A549 (cell line): ENCODE measurements at regions not wholly inside any gene's neighbourhood (a gene's known extent, or its start where the extent isn't known, plus 50 kb on each side); places are given as distances from the start of the nearest gene placed in this dataset.

Experiments used
- ATAC-seq, 2 experiments: fragments of 200-7000 bp in 1 of 2; fragments of >200 bp in 1 of 2; cut with Nextera tagmentation in 1 of 2; cut with Tn5 transposase in 1 of 2; 3 replicates each; pipeline versions ENCODE4 v1.8.0 to v1.9.1; 2018 to 2020; ENCODE audit warnings: mild to moderate bottlenecking in 1 of 2, moderate library complexity in 1 of 2
- CTCF ChIA-PET: fragments of 300-600 bp; sonication (Branson Sonifier 250); formaldehyde crosslinking; extraction: SDS; loops from one replicate; lab custom pipeline; 2021; ENCODE audit warnings: antibody characterized with exemption, inconsistent platforms; lab: Yijun Ruan, JAX
- POLR2A ChIA-PET: fragments of 350-600 bp; formaldehyde crosslinking; extraction: SDS; loops from one replicate; lab custom pipeline; 2021; ENCODE audit warnings: antibody characterized with exemption, inconsistent platforms; lab: Yijun Ruan, JAX
- DNase-seq, 2 experiments: peaks; one replicate each; pipeline versions ENCODE4 v3.0.0 to v3.0.0-alpha.2; 2011 to 2016; ENCODE audit warnings: low read depth in 1 of 2, low spot score in 1 of 2
- FAIRE-seq: peaks from 2 replicates; lab custom pipeline; 2011; peaks lifted over from hg19 to GRCh38; lab: Jason Lieb, UNC
- H3K27ac ChIP-seq, 2 experiments: fragments of >200 bp; sonication (Bioruptor Twin); formaldehyde crosslinking; 3 replicates each; pipeline ENCODE4 v1.5.1; 2016 to 2017
- H3K4me1 ChIP-seq: fragments of >200 bp; sonication (Bioruptor Twin); formaldehyde crosslinking; 3 replicates; pipeline ENCODE4 v1.6.1; 2016
- H3K4me2 ChIP-seq: fragments of >200 bp; sonication (Bioruptor Twin); formaldehyde crosslinking; 3 replicates; pipeline ENCODE4 v1.6.1; 2016
- H3K4me3 ChIP-seq: fragments of >200 bp; sonication (Bioruptor Twin); formaldehyde crosslinking; 3 replicates; pipeline ENCODE4 v1.5.1; 2016
- H3K9me3 ChIP-seq: fragments of >200 bp; sonication (Bioruptor Twin); formaldehyde crosslinking; 3 replicates; pipeline ENCODE4 v1.6.1; 2016
- CBX2 ChIP-seq: fragments of 200-600 bp; sonication (generic); IDR thresholded peaks from 2 replicates; pipeline ENCODE4 v1.6.1; 2016; ENCODE audit warnings: low read depth, mild to moderate bottlenecking, borderline replicate concordance
- CBX8 ChIP-seq: fragments of 200-600 bp; sonication (generic); IDR thresholded peaks from 2 replicates; pipeline ENCODE4 v1.6.1; 2016
- CHD2 ChIP-seq: fragments of 150-350 bp; IDR thresholded peaks from 2 replicates; pipeline ENCODE4 v1.6.1; 2014; ENCODE audit warnings: low read length; ENCODE audit not compliant: partially characterized antibody
- CHD4 ChIP-seq: fragments of 200-600 bp; sonication (generic); IDR thresholded peaks from 2 replicates; pipeline ENCODE4 v1.6.1; 2016; ENCODE audit warnings: antibody characterized with exemption, mild to moderate bottlenecking, borderline replicate concordance
- EHMT2 ChIP-seq: fragments of 200-600 bp; sonication (generic); IDR thresholded peaks from 2 replicates; pipeline ENCODE4 v1.6.1; 2016; ENCODE audit warnings: antibody characterized with exemption, low read depth, mild to moderate bottlenecking, moderate library complexity
- FOSB ChIP-seq: fragments of 250-450 bp; sonication (Bioruptor Pico); IDR thresholded peaks from 2 replicates; pipeline ENCODE4 v1.5.0; 2020; ENCODE audit warnings: mild to moderate bottlenecking, moderate library complexity
- GATA3 ChIP-seq: IDR thresholded peaks from 2 replicates; pipeline ENCODE4 v1.6.1; 2012; ENCODE audit warnings: borderline replicate concordance
- HDAC2 ChIP-seq: fragments of 200-600 bp; sonication (generic); IDR thresholded peaks from 2 replicates; pipeline ENCODE4 v1.6.1; 2016
- HEYL ChIP-seq: fragments of 250-450 bp; sonication (Bioruptor Pico); IDR thresholded peaks from 2 replicates; pipeline ENCODE4 v1.8.0; 2021; ENCODE audit warnings: mild to moderate bottlenecking, moderate library complexity
- JUN ChIP-seq, 2 experiments: fragments of >200 bp; sonication (Bioruptor Twin); formaldehyde crosslinking; IDR thresholded peaks; 2 replicates in 1 of 2; 3 replicates in 1 of 2; pipeline ENCODE4 v1.6.1; 2016 to 2017
- NFE2L2 ChIP-seq: fragments of 150-350 bp; conservative IDR thresholded peaks from 2 replicates; pipeline ENCODE4 v1.6.1; 2014; ENCODE audit warnings: low read length
- NPAS2 ChIP-seq: fragments of 250-450 bp; sonication (Bioruptor Pico); IDR thresholded peaks from 2 replicates; pipeline ENCODE4 v1.8.0; 2022; ENCODE audit warnings: mild to moderate bottlenecking, moderate library complexity, borderline replicate concordance
- SMC3 ChIP-seq: fragments of >200 bp; sonication (Bioruptor Twin); formaldehyde crosslinking; IDR thresholded peaks from 3 replicates; pipeline ENCODE4 v1.6.1; 2018; ENCODE audit warnings: inconsistent platforms
- TFCP2L1 ChIP-seq: fragments of 250-450 bp; sonication (Bioruptor Pico); IDR thresholded peaks from 2 replicates; pipeline ENCODE4 v1.5.0; 2021; ENCODE audit warnings: mild to moderate bottlenecking
- ZFP36 ChIP-seq: fragments of 450-650 bp; IDR thresholded peaks from 2 replicates; pipeline ENCODE4 v1.6.1; 2014; ENCODE audit warnings: borderline replicate concordance; ENCODE audit not compliant: partially characterized antibody
- WGBS: methylation state at CpG from one replicate; pipeline ENCODE4 v1.1.6; 2017; ENCODE audit errors: missing lambda C conversion rate; 5-methylcytosine and 5-hydroxymethylcytosine counted together
- TF ChIP-seq, protein P1 (sequence below): fragments of 250-450 bp; sonication (Bioruptor Pico); IDR thresholded peaks from 2 replicates; pipeline ENCODE4 v1.5.0; 2020; ENCODE audit warnings: low read depth, mild to moderate bottlenecking, moderate library complexity
- TF ChIP-seq, protein P2 (sequence below): fragments of >200 bp; sonication (Bioruptor Twin); formaldehyde crosslinking; IDR thresholded peaks from 3 replicates; pipeline ENCODE4 v1.6.1; 2016
- TF ChIP-seq, protein P3 (sequence below): IDR thresholded peaks from 2 replicates; pipeline ENCODE4 v1.6.1; 2012
- TF ChIP-seq, protein P4 (sequence below): fragments of 200-600 bp; sonication (generic); IDR thresholded peaks from 2 replicates; pipeline ENCODE4 v1.6.1; 2016; ENCODE audit warnings: antibody characterized with exemption, mild to moderate bottlenecking, moderate library complexity

DNA sequence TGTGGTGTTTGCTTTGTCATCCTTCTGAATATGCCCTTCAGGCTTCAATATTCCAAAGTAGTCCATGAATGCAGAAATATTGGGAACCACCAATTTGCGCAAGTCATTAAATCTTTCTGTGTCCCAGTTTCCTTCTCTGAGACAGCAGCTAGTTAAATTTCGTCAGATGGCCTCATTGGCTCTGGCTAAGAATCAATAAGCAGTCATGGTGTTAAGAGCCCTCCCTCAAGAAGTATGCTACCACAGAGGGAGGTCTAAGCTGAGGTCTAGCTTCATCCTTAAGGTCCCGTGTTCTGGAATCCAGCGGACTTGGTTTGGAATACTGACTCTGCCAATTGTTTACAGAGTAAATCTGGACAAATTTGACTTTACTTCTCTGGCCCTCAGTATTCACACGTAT is 59.1 kb upstream of the C5orf58 start:
- TF ChIP-seq SMC3 (no peak), NFE2L2 (peak; percentile 26; the same call in 1 of the 2 replicates), NPAS2 (CRISPR knock-in tag) (no peak), GATA3 (no peak), CHD4 (no peak), CBX2 (no peak)
- ChIA-PET CTCF (interaction anchor here (0.9 to 30.2 kb wide), 5 partner anchors 11 to 193 kb away, joined by 3 to 691 read pairs (median 4); partner anchors contain the start of genes FOXI1 and INSYN2B), POLR2A (no interaction called here)
- FAIRE-seq (no peak), ATAC-seq (no peak), DNase-seq (no peak)
- H3K4me3 ChIP-seq: no peak overlapping the region
- peak overlapping the region in 1 of 2 experiments; percentile 52; a peak in 3 of 6 replicates for H3K27ac ChIP-seq
- WGBS: 68% methylated on average over 5 of the region's 5 CpGs
- no peak overlapping the region for H3K4me2 ChIP-seq
- H3K4me1 ChIP-seq: peaks cover 12% of the 10 kb centered on the region
- no peaks in the 10 kb centered on the region for H3K9me3 ChIP-seq

DNA sequence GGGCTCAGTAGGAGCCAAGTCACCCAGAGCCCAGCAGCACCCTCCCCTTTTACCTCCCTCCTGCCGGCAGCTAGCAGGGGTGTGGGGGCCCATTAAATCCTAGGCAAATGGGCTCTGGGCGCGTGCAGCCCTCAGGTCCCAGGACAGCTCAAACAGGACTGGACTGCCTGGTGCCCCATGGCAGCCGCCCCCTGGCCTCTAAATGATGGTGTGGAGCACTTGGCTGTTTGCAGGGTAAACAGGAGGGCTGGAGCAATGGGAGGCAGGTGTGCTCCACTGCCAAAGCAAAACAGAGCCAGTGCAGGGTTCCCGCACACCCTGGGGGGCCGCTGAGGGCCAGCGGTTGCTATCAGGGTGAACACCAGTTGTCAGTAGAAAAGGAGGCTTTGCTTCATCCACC is 55.9 kb upstream of the C5orf58 start:
- H3K4me3 ChIP-seq: no peak overlapping the region
- H3K4me1 ChIP-seq: peaks cover 12% of the 10 kb centered on the region
- FAIRE-seq: no peak
- no peak for TF ChIP-seq ZFP36
- no peak for TF ChIP-seq CHD4
- TF ChIP-seq, protein P1, sequence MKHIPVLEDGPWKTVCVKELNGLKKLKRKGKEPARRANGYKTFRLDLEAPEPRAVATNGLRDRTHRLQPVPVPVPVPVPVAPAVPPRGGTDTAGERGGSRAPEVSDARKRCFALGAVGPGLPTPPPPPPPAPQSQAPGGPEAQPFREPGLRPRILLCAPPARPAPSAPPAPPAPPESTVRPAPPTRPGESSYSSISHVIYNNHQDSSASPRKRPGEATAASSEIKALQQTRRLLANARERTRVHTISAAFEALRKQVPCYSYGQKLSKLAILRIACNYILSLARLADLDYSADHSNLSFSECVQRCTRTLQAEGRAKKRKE: no peak
- no peak for TF ChIP-seq FOSB
- no peak for TF ChIP-seq TFCP2L1 (CRISPR knock-in tag)
- TF ChIP-seq, protein P2, sequence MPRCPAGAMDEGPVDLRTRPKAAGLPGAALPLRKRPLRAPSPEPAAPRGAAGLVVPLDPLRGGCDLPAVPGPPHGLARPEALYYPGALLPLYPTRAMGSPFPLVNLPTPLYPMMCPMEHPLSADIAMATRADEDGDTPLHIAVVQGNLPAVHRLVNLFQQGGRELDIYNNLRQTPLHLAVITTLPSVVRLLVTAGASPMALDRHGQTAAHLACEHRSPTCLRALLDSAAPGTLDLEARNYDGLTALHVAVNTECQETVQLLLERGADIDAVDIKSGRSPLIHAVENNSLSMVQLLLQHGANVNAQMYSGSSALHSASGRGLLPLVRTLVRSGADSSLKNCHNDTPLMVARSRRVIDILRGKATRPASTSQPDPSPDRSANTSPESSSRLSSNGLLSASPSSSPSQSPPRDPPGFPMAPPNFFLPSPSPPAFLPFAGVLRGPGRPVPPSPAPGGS: no peak
- TF ChIP-seq, protein P3, sequence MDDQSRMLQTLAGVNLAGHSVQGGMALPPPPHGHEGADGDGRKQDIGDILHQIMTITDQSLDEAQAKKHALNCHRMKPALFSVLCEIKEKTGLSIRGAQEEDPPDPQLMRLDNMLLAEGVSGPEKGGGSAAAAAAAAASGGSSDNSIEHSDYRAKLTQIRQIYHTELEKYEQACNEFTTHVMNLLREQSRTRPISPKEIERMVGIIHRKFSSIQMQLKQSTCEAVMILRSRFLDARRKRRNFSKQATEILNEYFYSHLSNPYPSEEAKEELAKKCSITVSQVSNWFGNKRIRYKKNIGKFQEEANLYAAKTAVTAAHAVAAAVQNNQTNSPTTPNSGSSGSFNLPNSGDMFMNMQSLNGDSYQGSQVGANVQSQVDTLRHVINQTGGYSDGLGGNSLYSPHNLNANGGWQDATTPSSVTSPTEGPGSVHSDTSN: no peak
- no peak for TF ChIP-seq CBX8
- no peak for TF ChIP-seq HEYL (CRISPR knock-in tag)
- no peak for TF ChIP-seq SMC3
- TF ChIP-seq CHD2: no peak
- TF ChIP-seq, protein P4, sequence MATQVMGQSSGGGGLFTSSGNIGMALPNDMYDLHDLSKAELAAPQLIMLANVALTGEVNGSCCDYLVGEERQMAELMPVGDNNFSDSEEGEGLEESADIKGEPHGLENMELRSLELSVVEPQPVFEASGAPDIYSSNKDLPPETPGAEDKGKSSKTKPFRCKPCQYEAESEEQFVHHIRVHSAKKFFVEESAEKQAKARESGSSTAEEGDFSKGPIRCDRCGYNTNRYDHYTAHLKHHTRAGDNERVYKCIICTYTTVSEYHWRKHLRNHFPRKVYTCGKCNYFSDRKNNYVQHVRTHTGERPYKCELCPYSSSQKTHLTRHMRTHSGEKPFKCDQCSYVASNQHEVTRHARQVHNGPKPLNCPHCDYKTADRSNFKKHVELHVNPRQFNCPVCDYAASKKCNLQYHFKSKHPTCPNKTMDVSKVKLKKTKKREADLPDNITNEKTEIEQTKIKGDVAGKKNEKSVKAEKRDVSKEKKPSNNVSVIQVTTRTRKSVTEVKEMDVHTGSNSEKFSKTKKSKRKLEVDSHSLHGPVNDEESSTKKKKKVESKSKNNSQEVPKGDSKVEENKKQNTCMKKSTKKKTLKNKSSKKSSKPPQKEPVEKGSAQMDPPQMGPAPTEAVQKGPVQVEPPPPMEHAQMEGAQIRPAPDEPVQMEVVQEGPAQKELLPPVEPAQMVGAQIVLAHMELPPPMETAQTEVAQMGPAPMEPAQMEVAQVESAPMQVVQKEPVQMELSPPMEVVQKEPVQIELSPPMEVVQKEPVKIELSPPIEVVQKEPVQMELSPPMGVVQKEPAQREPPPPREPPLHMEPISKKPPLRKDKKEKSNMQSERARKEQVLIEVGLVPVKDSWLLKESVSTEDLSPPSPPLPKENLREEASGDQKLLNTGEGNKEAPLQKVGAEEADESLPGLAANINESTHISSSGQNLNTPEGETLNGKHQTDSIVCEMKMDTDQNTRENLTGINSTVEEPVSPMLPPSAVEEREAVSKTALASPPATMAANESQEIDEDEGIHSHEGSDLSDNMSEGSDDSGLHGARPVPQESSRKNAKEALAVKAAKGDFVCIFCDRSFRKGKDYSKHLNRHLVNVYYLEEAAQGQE: no peak
- no peak for TF ChIP-seq EHMT2
- no peak for TF ChIP-seq CBX2
- no peak for TF ChIP-seq HDAC2
- TF ChIP-seq JUN (IDR thresholded peaks at IDR 0.05): no peak
- TF ChIP-seq, all 56 proteins: peak for 0
- POLR2A ChIA-PET: interaction anchor here (1.0 kb wide), 1 partner anchor 25 kb away, joined by 3 read pairs; no protein-coding TSS in a partner anchor
- DNase-seq: no peak
- H3K4me2 ChIP-seq: no peak overlapping the region
- 69% methylated on average over 4 of the region's 7 CpGs for WGBS
- peak overlapping the region in 1 of 2 experiments; percentile 38; a peak in 2 of 6 replicates for H3K27ac ChIP-seq
- CTCF ChIA-PET: interaction anchor here (1.1 to 30.2 kb wide), 3 partner anchors 8 to 70 kb away, joined by 3 to 691 read pairs (median 5); partner anchors contain the start of gene FOXI1
- no peak; a peak in 2 of 6 replicates for ATAC-seq
- H3K9me3 ChIP-seq: no peaks in the 10 kb centered on the region
